ENCODE measurements at regions not wholly inside any gene's neighbourhood (a gene's known extent, or its start where the extent isn't known, plus 50 kb on each side); places are given as distances from the start of the nearest gene placed in this dataset.

- TF ChIP-seq EZH2 (IDR thresholded peaks at IDR 0.05; ENCODE audit: borderline replicate concordance, low read length) = no peak
- TF ChIP-seq, protein P1, sequence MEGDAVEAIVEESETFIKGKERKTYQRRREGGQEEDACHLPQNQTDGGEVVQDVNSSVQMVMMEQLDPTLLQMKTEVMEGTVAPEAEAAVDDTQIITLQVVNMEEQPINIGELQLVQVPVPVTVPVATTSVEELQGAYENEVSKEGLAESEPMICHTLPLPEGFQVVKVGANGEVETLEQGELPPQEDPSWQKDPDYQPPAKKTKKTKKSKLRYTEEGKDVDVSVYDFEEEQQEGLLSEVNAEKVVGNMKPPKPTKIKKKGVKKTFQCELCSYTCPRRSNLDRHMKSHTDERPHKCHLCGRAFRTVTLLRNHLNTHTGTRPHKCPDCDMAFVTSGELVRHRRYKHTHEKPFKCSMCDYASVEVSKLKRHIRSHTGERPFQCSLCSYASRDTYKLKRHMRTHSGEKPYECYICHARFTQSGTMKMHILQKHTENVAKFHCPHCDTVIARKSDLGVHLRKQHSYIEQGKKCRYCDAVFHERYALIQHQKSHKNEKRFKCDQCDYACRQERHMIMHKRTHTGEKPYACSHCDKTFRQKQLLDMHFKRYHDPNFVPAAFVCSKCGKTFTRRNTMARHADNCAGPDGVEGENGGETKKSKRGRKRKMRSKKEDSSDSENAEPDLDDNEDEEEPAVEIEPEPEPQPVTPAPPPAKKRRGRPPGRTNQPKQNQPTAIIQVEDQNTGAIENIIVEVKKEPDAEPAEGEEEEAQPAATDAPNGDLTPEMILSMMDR (conservative IDR thresholded peaks at IDR 0.05 in 1 of 2, IDR thresholded peaks at IDR 0.05 in 1 of 2; ENCODE audit: extremely low read depth in 1 of 2, insufficient read depth in 1 of 2, low read depth in 1 of 2, low read length in 2 of 2) = no peak
These were observed 1001.9 kb upstream of the CDH10 start for GRCh38 chr5:25646421-25647341.

Data from mammary epithelial cell (primary cell).